ENCODE measurements at regions not wholly inside any gene's neighbourhood (a gene's known extent, or its start where the extent isn't known, plus 50 kb on each side); places are given as distances from the start of the nearest gene placed in this dataset.

DNA sequence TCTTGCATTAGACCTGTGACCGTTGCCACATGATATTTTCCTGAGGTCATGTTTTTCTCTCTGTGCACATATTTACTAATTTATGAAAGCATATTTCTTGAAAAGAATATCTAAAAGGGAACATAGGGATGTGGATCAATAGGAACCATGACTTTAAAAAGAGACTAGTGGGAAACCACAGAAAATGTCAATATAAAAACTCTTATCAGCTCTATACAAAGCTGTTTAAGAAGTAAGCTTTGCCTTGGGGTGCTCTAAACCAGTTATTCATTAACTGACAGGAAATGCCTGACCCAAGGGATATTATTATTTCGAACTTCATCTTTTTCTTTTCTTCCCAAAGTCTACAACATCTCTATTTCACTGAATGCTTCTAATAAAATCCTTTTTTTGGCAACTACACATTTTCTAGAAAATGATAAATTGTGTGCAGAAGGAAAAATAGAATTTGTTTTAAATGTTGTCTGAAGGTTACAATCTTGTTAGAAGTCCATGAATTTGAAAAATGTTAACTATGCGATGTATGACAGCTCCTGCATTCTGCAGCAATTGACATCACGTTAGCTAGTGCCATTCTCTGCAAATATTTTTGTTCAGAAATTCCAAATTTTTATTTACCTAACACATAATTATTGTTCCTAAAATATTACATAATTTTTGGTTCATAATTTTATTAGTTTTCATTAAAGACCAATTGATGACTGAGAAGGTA, 345.0 kb downstream of the SLC16A7 start:
- WGBS (ENCODE audit: extremely low coverage, insufficient coverage, insufficient read length) = no CpG with 5 or more reads among the region's 4 CpGs

DNA sequence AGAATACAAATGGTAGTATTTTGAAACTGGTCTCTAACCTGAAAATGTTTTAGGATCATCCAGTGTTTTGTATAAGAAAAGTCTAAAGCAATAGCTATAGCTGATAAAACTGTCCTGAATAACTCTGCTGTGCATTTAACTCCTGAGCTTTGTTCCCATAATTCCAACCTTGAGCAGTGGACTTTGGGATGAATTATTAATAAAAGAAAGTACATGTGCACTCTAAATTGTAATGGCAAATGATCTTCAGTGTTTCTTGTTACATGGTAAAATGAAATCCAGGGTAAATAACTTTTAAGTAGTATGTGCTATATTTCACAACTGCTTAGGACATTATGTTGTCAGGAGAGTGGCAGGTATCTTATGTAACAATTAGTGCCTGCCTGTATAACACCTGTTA, 345.6 kb downstream of the SLC16A7 start:
- no peak overlapping the region for H3K4ac ChIP-seq (ENCODE audit: low read depth, low read length)
- no peak for DNase-seq
- no peak overlapping the region for H3K14ac ChIP-seq (ENCODE audit: low read length)
- H4K91ac ChIP-seq (ENCODE audit: low read depth, low read length) = no peak overlapping the region
- no peak overlapping the region for H2AFZ ChIP-seq (ENCODE audit: insufficient read depth, low read length, poor library complexity)
- no peak overlapping the region for H3K27ac ChIP-seq (ENCODE audit: low read depth, low read length)
- no peak overlapping the region for H3K4me2 ChIP-seq (ENCODE audit: low read length)
- H3K79me1 ChIP-seq (ENCODE audit: low read length) = no peaks in the 10 kb centered on the region
- no peaks in the 10 kb centered on the region for H3K36me3 ChIP-seq (ENCODE audit: control insufficient read depth in 1 of 2, insufficient read depth in 2 of 2, low read length in 2 of 2)
- peaks cover 0 to 5% of the 10 kb centered on the region in 2 experiments for H3K4me1 ChIP-seq (ENCODE audit: control insufficient read depth in 1 of 2, insufficient read depth in 2 of 2, low read length in 2 of 2)
- H4K12ac ChIP-seq (ENCODE audit: low read depth, low read length) = no peak overlapping the region
- H3K9me3 ChIP-seq (ENCODE audit: insufficient read depth, low read depth, low read length) = no peaks in the 10 kb centered on the region
- no peaks in the 10 kb centered on the region for H3K79me2 ChIP-seq (ENCODE audit: control insufficient read depth, insufficient read depth, low read length, poor library complexity)
- H2AK5ac ChIP-seq (ENCODE audit: low read length) = no peak overlapping the region
- no peak overlapping the region for H2BK120ac ChIP-seq (ENCODE audit: insufficient read depth, low read length, poor library complexity)
- H3K23ac ChIP-seq (ENCODE audit: low read length) = no peak overlapping the region
- H4K8ac ChIP-seq (ENCODE audit: low read depth, low read length) = no peak overlapping the region
- H3K18ac ChIP-seq (ENCODE audit: low read length) = no peak overlapping the region
- H3K27me3 ChIP-seq (ENCODE audit: insufficient read depth, low read length) = no peaks in the 10 kb centered on the region
- H2BK12ac ChIP-seq (ENCODE audit: low read length) = no peak overlapping the region
- no peak overlapping the region for H2BK5ac ChIP-seq (ENCODE audit: low read depth, low read length, poor library complexity)
- H3K9ac ChIP-seq (ENCODE audit: low read length) = no peak overlapping the region
- H3K4me3 ChIP-seq (ENCODE audit: low read depth, low read length) = no peak overlapping the region

More for the DNA sequence above, 345.0 kb downstream of the SLC16A7 start:
- Histone ChIP-seq H3K27me3 (ENCODE audit: insufficient read depth, low read length) (no peaks in the 10 kb centered on the region), H3K4me1 (ENCODE audit: control insufficient read depth in 1 of 2, insufficient read depth in 2 of 2, low read length in 2 of 2) (peaks cover 0 to 5% of the 10 kb centered on the region in 2 experiments), H3K18ac (ENCODE audit: low read length) (no peak overlapping the region), H2BK5ac (ENCODE audit: low read depth, low read length, poor library complexity) (no peak overlapping the region), H3K4ac (ENCODE audit: low read depth, low read length) (no peak overlapping the region), H2BK12ac (ENCODE audit: low read length) (no peak overlapping the region), H3K36me3 (ENCODE audit: control insufficient read depth in 1 of 2, insufficient read depth in 2 of 2, low read length in 2 of 2) (no peaks in the 10 kb centered on the region), H3K9me3 (ENCODE audit: insufficient read depth, low read depth, low read length) (no peaks in the 10 kb centered on the region), H4K91ac (ENCODE audit: low read depth, low read length) (no peak overlapping the region), H4K8ac (ENCODE audit: low read depth, low read length) (no peak overlapping the region), H3K79me1 (ENCODE audit: low read length) (no peaks in the 10 kb centered on the region), H3K4me3 (ENCODE audit: low read depth, low read length) (no peak overlapping the region), H3K4me2 (ENCODE audit: low read length) (no peak overlapping the region), H2AFZ (ENCODE audit: insufficient read depth, low read length, poor library complexity) (no peak overlapping the region), H4K12ac (ENCODE audit: low read depth, low read length) (no peak overlapping the region), H2BK120ac (ENCODE audit: insufficient read depth, low read length, poor library complexity) (no peak overlapping the region), H3K79me2 (ENCODE audit: control insufficient read depth, insufficient read depth, low read length, poor library complexity) (no peaks in the 10 kb centered on the region), H2AK5ac (ENCODE audit: low read length) (no peak overlapping the region), H3K27ac (ENCODE audit: low read depth, low read length) (no peak overlapping the region), H3K9ac (ENCODE audit: low read length) (no peak overlapping the region), H3K14ac (ENCODE audit: low read length) (no peak overlapping the region), H3K23ac (ENCODE audit: low read length) (no peak overlapping the region)
- no peak for DNase-seq

DNA sequence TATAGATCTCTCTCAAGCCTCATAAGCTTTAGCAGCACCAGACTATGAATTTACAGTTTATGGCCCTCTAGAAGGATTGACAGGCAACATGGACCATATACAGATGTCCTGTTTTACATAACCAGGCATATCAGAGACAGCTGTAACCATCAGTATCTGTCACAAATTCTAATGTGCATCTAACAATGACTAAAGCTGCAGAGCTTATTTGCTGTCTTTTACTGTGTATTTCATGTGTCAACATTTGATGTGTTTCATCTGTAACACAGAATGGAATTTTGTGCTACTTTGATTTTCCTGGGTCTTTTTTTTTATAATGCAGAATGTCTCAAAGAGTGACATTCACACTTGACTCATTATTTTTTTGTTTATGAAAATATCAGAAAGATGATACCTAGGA, 348.3 kb downstream of the SLC16A7 start:
- peaks cover 0 to 2% of the 10 kb centered on the region in 2 experiments for H3K4me1 ChIP-seq (ENCODE audit: control insufficient read depth in 1 of 2, insufficient read depth in 2 of 2, low read length in 2 of 2)
- no peak overlapping the region for H3K23ac ChIP-seq (ENCODE audit: low read length)
- no peaks in the 10 kb centered on the region for H3K79me1 ChIP-seq (ENCODE audit: low read length)
- no peak overlapping the region for H3K18ac ChIP-seq (ENCODE audit: low read length)
- no peak overlapping the region for H2BK12ac ChIP-seq (ENCODE audit: low read length)
- no peak overlapping the region for H3K4me3 ChIP-seq (ENCODE audit: low read depth, low read length)
- no peak overlapping the region for H3K4ac ChIP-seq (ENCODE audit: low read depth, low read length)
- H3K27ac ChIP-seq (ENCODE audit: low read depth, low read length) = no peak overlapping the region
- no peak overlapping the region for H2AFZ ChIP-seq (ENCODE audit: insufficient read depth, low read length, poor library complexity)
- H3K14ac ChIP-seq (ENCODE audit: low read length) = no peak overlapping the region
- no peaks in the 10 kb centered on the region for H3K9me3 ChIP-seq (ENCODE audit: insufficient read depth, low read depth, low read length)
- no peak overlapping the region for H3K9ac ChIP-seq (ENCODE audit: low read length)
- H4K8ac ChIP-seq (ENCODE audit: low read depth, low read length) = no peak overlapping the region
- H3K79me2 ChIP-seq (ENCODE audit: control insufficient read depth, insufficient read depth, low read length, poor library complexity) = no peaks in the 10 kb centered on the region
- H3K36me3 ChIP-seq (ENCODE audit: control insufficient read depth in 1 of 2, insufficient read depth in 2 of 2, low read length in 2 of 2) = no peaks in the 10 kb centered on the region
- H2BK120ac ChIP-seq (ENCODE audit: insufficient read depth, low read length, poor library complexity) = no peak overlapping the region
- H2AK5ac ChIP-seq (ENCODE audit: low read length) = no peak overlapping the region
- H3K4me2 ChIP-seq (ENCODE audit: low read length) = no peak overlapping the region
- DNase-seq = no peak
- no peaks in the 10 kb centered on the region for H3K27me3 ChIP-seq (ENCODE audit: insufficient read depth, low read length)
- H4K91ac ChIP-seq (ENCODE audit: low read depth, low read length) = no peak overlapping the region
- no peak overlapping the region for H2BK5ac ChIP-seq (ENCODE audit: low read depth, low read length, poor library complexity)
- H4K12ac ChIP-seq (ENCODE audit: low read depth, low read length) = no peak overlapping the region

GRCh38 chr12:59946635-59947034, 350.8 kb downstream of the SLC16A7 start:
- H3K27ac ChIP-seq (ENCODE audit: low read depth, low read length) = no peak overlapping the region
- DNase-seq = no peak
- H3K79me2 ChIP-seq (ENCODE audit: control insufficient read depth, insufficient read depth, low read length, poor library complexity) = no peaks in the 10 kb centered on the region
- no peaks in the 10 kb centered on the region for H3K27me3 ChIP-seq (ENCODE audit: insufficient read depth, low read length)
- no peaks in the 10 kb centered on the region for H3K36me3 ChIP-seq (ENCODE audit: control insufficient read depth in 1 of 2, insufficient read depth in 2 of 2, low read length in 2 of 2)
- no peak overlapping the region for H2BK5ac ChIP-seq (ENCODE audit: low read depth, low read length, poor library complexity)
- H2BK120ac ChIP-seq (ENCODE audit: insufficient read depth, low read length, poor library complexity) = no peak overlapping the region
- no peak overlapping the region for H4K12ac ChIP-seq (ENCODE audit: low read depth, low read length)
- H2AK5ac ChIP-seq (ENCODE audit: low read length) = no peak overlapping the region
- no peak overlapping the region for H3K23ac ChIP-seq (ENCODE audit: low read length)
- H4K91ac ChIP-seq (ENCODE audit: low read depth, low read length) = no peak overlapping the region
- no peak overlapping the region for H3K4me2 ChIP-seq (ENCODE audit: low read length)
- no peak overlapping the region for H4K8ac ChIP-seq (ENCODE audit: low read depth, low read length)
- H3K9ac ChIP-seq (ENCODE audit: low read length) = no peak overlapping the region
- no peaks in the 10 kb centered on the region for H3K79me1 ChIP-seq (ENCODE audit: low read length)
- no peak overlapping the region for H2BK12ac ChIP-seq (ENCODE audit: low read length)
- no peak overlapping the region for H3K18ac ChIP-seq (ENCODE audit: low read length)
- WGBS (ENCODE audit: extremely low coverage, insufficient coverage, insufficient read length) = no CpG with 5 or more reads among the region's 2 CpGs
- H2AFZ ChIP-seq (ENCODE audit: insufficient read depth, low read length, poor library complexity) = no peak overlapping the region
- H3K4me1 ChIP-seq (ENCODE audit: control insufficient read depth in 1 of 2, insufficient read depth in 2 of 2, low read length in 2 of 2) = peaks cover 0 to 2% of the 10 kb centered on the region in 2 experiments
- no peaks in the 10 kb centered on the region for H3K9me3 ChIP-seq (ENCODE audit: insufficient read depth, low read depth, low read length)
- H3K4ac ChIP-seq (ENCODE audit: low read depth, low read length) = no peak overlapping the region
- H3K14ac ChIP-seq (ENCODE audit: low read length) = no peak overlapping the region
- no peak overlapping the region for H3K4me3 ChIP-seq (ENCODE audit: low read depth, low read length)

Measured in trophoblast cell (in vitro differentiated cells and primary cell).